ENCODE measurements at regions not wholly inside any gene's neighbourhood (a gene's known extent, or its start where the extent isn't known, plus 50 kb on each side); places are given as distances from the start of the nearest gene placed in this dataset.

- H3K4me3 ChIP-seq (ENCODE audit: low read length) = no peak overlapping the region
- no peak for DNase-seq (ENCODE audit: low read depth)
- TF ChIP-seq CTCF (IDR thresholded peaks at IDR 0.05; ENCODE audit: insufficient read depth, low read depth, low read length, missing control alignments) = no peak
Measured at GRCh38 chr2:10978090-10978670, 66.4 kb downstream of the KCNF1 start.

GRCh38 chr2:10980071-10980470 lies 68.3 kb downstream of the KCNF1 start:
- TF ChIP-seq CTCF (IDR thresholded peaks at IDR 0.05; ENCODE audit: insufficient read depth, low read depth, low read length, missing control alignments) = no peak
- DNase-seq (ENCODE audit: low read depth) = no peak
- H3K4me3 ChIP-seq (ENCODE audit: low read length) = no peak overlapping the region

- no peak for DNase-seq (ENCODE audit: low read depth)
- TF ChIP-seq CTCF (IDR thresholded peaks at IDR 0.05; ENCODE audit: insufficient read depth, low read depth, low read length, missing control alignments) = no peak
- no peak overlapping the region for H3K4me3 ChIP-seq (ENCODE audit: low read length)
Measured at GRCh38 chr2:10980886-10981425, 69.2 kb downstream of the KCNF1 start.

GRCh38 chr2:10981451-10981850 lies 69.7 kb downstream of the KCNF1 start:
- no peak for DNase-seq (ENCODE audit: low read depth)
- TF ChIP-seq CTCF (IDR thresholded peaks at IDR 0.05; ENCODE audit: insufficient read depth, low read depth, low read length, missing control alignments) = no peak
- H3K4me3 ChIP-seq (ENCODE audit: low read length) = no peak overlapping the region

GRCh38 chr2:10981941-10982431 lies 70.3 kb downstream of the KCNF1 start:
- no peak overlapping the region for H3K4me3 ChIP-seq (ENCODE audit: low read length)
- DNase-seq (ENCODE audit: low read depth) = no peak
- TF ChIP-seq CTCF (IDR thresholded peaks at IDR 0.05; ENCODE audit: insufficient read depth, low read depth, low read length, missing control alignments) = no peak

GRCh38 chr2:10982931-10983701 lies 71.4 kb downstream of the KCNF1 start:
- no peak for TF ChIP-seq CTCF (IDR thresholded peaks at IDR 0.05; ENCODE audit: insufficient read depth, low read depth, low read length, missing control alignments)
- H3K4me3 ChIP-seq (ENCODE audit: low read length) = no peak overlapping the region
- no peak for DNase-seq (ENCODE audit: low read depth)

Measured in epithelial cell of esophagus (primary cell).